Liver (tissue), 3 donors: ENCODE measurements at regions not wholly inside any gene's neighbourhood (a gene's known extent, or its start where the extent isn't known, plus 50 kb on each side); places are given as distances from the start of the nearest gene placed in this dataset.

ENCODE experiments used
- ATF3 ChIP-seq: IDR thresholded peaks from 2 replicates; pipeline ENCODE4 v1.6.1; 2016; ENCODE audit warnings: antibody characterized with exemption
- CTCF ChIP-seq: fragments of 150-350 bp; IDR thresholded peaks from 2 replicates; pipeline ENCODE4 v1.5.1; 2017; ENCODE audit warnings: improper control_type of control experiment, low read depth, low read length; ENCODE audit not compliant: missing input control
- YY1 ChIP-seq: IDR thresholded peaks from 2 replicates; pipeline ENCODE4 v1.6.1; 2016; ENCODE audit warnings: antibody characterized with exemption, mild to moderate bottlenecking
- donor health status: healthy.
- donor health status: healthy.

GRCh38 chr2:21811541-21811940 is 687.8 kb downstream of the TDRD15 start:
- no peak for TF ChIP-seq CTCF
- TF ChIP-seq ATF3: no peak
- no peak for TF ChIP-seq YY1
